ENCODE measurements at regions not wholly inside any gene's neighbourhood (a gene's known extent, or its start where the extent isn't known, plus 50 kb on each side); places are given as distances from the start of the nearest gene placed in this dataset.

GRCh38 chr12:92312463-92312964 is 166.9 kb upstream of the BTG1 start:
- DNase-seq (ENCODE audit: low read depth in 2 of 2), result no peak

DNA sequence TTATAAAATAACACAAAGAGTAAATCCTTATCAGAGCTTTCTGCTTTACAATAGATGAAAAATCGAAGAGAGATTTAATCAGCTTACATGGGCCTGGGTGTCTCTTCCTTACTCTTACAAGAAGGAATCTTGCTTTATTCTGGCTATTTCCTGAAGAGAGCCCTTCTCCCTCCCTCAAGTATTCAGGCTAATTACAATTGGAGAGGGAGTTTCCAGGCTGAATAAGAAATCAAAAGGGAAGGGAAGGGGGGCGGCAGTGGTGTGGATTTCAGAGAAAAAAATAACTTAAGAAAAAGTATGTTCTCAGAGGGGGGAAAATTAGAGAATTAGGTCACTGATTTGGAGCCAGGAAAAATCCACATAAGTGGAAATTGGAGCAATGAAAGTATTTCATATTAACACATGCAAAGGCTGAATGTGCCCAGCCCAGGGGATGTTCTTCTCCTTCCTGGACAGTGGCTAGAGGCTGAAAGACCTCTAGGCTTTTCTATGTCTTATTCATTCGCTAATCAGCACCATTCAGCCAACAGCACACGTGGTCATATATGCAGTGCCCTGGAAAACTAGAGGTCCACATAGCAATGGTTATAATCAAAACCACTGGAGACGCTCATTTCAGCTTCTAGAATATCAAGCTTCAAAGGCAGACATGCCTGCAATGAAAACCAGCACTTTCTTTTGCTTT is 158.9 kb upstream of the BTG1 start:
- no peak for DNase-seq (ENCODE audit: low read depth in 2 of 2)

GRCh38 chr12:92302041-92302829 is 156.6 kb upstream of the BTG1 start:
- DNase-seq (ENCODE audit: low read depth in 2 of 2), result no peak

DNA sequence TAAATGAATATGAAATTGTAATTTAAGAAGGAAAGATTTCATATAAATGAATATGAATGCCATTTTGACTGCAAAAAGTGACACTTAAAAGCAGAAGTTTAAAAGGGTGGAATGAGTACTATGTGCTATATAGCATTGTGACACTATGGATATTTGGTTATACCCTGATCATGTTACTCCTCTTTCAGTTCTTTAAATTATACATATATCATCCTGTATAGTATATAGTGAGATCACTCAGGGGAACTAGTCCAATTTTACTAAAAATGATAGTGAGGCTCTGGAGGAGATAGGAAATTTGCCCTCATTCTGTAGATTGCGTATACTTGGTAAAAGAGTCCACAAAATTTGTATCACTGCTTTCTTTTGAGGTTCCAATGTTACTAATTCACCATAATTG is 155.7 kb upstream of the BTG1 start:
- no peak for DNase-seq (ENCODE audit: low read depth in 2 of 2)

GRCh38 chr12:92300777-92301176 is 155.1 kb upstream of the BTG1 start:
- DNase-seq (ENCODE audit: low read depth in 2 of 2), result no peak

DNA sequence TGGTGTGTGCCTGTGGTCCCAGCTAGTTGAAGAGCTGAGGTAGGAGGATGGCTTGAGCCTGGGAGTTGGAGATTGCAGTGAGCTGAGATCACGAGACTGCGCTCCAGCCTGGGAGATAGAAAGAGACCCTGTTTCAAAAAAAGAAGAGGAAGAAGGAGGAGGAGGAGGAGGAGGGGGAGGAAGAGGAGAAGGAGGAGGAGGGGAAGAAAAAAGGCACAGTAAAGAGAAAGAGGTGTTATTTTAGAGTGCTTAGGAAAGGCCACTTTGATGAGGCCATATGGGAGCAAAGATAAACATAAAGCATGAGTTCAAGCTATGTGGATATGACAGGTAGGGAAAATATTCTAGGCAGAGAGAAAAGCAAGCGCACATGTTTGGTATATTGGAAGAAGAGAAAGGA is 154.1 kb upstream of the BTG1 start:
- no peak for DNase-seq (ENCODE audit: low read depth in 2 of 2)

DNA sequence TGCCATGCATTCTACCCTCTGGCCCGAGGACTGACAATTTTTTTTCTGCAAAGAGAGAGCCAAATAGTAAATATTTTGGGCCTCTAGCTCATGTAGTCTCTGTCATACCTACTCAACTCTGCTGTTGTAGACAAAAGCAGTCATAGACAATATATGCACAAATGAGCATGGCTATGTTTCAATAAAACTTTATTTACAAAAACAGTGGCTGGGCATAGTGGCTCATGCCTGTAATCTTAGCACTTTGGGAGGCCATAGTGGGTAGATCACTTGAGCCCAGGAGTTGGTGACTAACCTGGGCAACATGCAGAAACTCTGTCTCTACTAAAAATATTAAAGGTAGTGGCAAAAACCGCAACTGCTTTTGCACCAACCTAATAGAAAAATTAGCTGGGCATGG is 153.7 kb upstream of the BTG1 start:
- DNase-seq (ENCODE audit: low read depth in 2 of 2), result no peak

GRCh38 chr12:92297932-92298696 is 152.5 kb upstream of the BTG1 start:
- no peak for DNase-seq (ENCODE audit: low read depth in 2 of 2)

DNA sequence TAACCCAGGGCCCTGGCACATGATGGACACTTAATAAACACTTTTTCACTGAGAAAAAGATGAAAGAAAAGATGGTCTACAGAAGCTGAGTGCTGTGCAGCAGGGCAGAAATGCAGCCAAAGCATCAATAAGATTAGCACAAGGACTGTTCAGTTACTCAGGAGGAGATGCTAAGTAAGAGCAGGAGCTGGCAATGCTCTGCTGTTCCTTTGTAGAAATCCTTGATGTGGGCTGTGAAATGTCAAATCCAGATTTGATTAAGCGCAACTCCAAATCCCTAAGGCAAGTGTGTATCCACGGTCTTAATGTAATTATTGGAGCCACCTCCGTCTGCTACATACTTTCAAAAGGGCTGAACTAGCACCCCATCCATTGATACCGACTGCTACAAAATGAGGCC is 151.8 kb upstream of the BTG1 start:
- no peak for DNase-seq (ENCODE audit: low read depth in 2 of 2)

GRCh38 chr12:92295523-92295922 is 149.9 kb upstream of the BTG1 start:
- no peak for DNase-seq (ENCODE audit: low read depth in 2 of 2)

GRCh38 chr12:92294676-92295440 is 149.2 kb upstream of the BTG1 start:
- no peak for DNase-seq (ENCODE audit: low read depth in 2 of 2)

DNA sequence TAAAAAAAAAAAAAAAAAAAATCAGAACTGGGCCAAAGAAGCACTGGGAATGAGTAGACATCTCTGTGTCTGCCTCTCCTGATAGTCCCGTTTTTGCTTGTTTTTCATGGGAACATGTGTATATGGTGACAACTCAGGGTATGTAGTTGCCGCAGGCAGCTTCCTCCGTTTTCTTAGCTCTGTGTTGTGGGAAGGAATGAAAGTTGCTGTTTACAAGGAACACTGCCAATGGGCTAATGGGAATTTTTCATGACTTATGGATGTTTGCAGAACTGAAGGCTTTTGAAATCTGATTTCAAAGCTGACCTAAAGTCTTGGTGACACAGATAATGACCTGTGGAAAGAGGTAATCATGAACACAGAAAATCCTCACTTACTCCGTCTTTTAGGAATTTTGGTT is 146.4 kb upstream of the BTG1 start:
- DNase-seq (ENCODE audit: low read depth in 2 of 2), result no peak

- no peak for DNase-seq (ENCODE audit: low read depth in 2 of 2)
Measured at GRCh38 chr12:92290886-92291285, 145.2 kb upstream of the BTG1 start.

- DNase-seq (ENCODE audit: low read depth in 2 of 2), result no peak
Measured at GRCh38 chr12:92290350-92290695, 144.7 kb upstream of the BTG1 start.

- no peak for DNase-seq (ENCODE audit: low read depth in 2 of 2)
Measured at GRCh38 chr12:92289629-92290349, 144.1 kb upstream of the BTG1 start.

GRCh38 chr12:92288561-92288960 is 142.9 kb upstream of the BTG1 start:
- no peak for DNase-seq (ENCODE audit: low read depth in 2 of 2)

DNA sequence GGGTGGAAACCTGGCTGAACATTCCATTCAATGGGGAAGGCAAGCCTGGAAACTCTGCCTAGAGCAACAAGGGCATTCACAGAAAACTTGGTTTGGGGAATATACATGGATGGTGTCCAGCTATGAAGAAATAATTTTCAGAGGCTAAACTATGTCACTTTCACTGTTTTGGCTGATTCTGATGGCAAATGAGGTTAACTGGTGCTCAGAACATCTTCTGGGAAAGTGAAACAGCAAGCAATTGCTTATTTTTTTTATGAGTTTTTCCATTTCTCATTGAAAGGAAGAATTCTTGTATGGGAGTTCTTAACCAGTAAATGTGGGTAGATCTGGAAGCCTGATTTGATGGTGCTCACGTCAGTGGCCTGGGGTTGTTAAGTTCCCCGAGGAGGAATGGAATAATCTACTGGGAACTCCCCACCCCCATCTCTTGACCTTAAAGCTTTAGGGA is 132.8 kb upstream of the BTG1 start:
- no peak for DNase-seq (ENCODE audit: low read depth in 2 of 2)

- DNase-seq (ENCODE audit: low read depth in 2 of 2), result no peak
Measured at GRCh38 chr12:92277795-92278194, 132.1 kb upstream of the BTG1 start.

DNA sequence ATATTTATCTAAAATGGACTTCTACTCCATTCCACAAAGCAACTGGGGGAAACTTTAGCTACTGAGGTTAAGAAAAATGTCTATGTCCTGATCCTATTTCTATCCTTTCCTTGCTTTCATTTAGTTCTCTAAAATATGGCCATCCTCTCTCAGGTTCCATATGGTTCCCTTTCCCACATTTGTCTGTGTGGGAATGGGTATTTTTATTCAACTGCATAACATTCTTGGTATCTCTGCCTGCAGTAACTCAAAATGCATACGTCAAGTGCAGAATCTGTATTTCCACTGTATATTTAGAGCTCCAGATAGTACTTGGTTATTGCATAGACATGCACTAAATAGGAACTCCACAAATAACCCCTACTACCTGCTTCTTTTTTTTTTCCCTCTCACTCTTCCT is 130.6 kb upstream of the BTG1 start:
- no peak for DNase-seq (ENCODE audit: low read depth in 2 of 2)

- no peak for DNase-seq (ENCODE audit: low read depth in 2 of 2)
Measured at GRCh38 chr12:92275443-92276154, 130.0 kb upstream of the BTG1 start.

Measured in stimulated activated CD8-positive, alpha-beta memory T cell treated with anti-CD3 and anti-CD28 coated beads, Interleukin-7, amount 100 ng/mL, for 4 hours (primary cell).